ENCODE measurements at regions not wholly inside any gene's neighbourhood (a gene's known extent, or its start where the extent isn't known, plus 50 kb on each side); places are given as distances from the start of the nearest gene placed in this dataset.

DNA sequence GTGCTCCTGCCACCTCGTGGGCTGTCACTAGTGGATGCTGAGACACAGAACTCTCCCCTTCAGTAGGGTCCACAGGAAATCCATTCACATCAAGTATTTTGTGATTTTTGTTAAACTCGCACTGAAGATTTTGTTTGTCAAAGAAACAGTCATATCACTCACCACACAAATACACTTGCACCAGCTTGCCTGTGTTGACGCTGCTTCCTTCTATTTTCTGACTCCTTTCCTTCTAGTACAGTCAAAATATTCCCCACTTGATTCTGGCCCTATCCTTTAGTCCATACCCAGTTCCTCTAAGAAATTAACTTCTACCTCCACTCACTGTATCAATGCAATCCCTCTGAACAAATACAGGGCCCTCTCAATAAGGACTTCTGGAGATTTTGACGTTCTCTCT is 213.2 kb upstream of the ARL4C start:
- Histone ChIP-seq H3K4me3 (ENCODE audit: low read length in 3 of 3) (no peak overlapping the region), H3K36me3 (ENCODE audit: control insufficient read depth in 3 of 3, insufficient read depth in 3 of 3, low read length in 3 of 3) (no peaks in the 10 kb centered on the region), H3K9me3 (ENCODE audit: control insufficient read depth in 3 of 3, low read length in 3 of 3) (no peaks in the 10 kb centered on the region), H3K27ac (ENCODE audit: low read depth, low read length) (no peak overlapping the region), H3K27me3 (ENCODE audit: control insufficient read depth in 3 of 3, insufficient read depth in 3 of 3, low read length in 3 of 3) (peaks cover 0 to 17% (median 0%) of the 10 kb centered on the region in 3 donors), H3K4me1 (ENCODE audit: control insufficient read depth in 3 of 3, insufficient read depth in 3 of 3, low read length in 3 of 3) (peaks cover 0 to 2% (median 0%) of the 10 kb centered on the region in 3 donors), H3K9ac (ENCODE audit: low read depth in 1 of 3, low read length in 3 of 3) (no peak overlapping the region)

DNA sequence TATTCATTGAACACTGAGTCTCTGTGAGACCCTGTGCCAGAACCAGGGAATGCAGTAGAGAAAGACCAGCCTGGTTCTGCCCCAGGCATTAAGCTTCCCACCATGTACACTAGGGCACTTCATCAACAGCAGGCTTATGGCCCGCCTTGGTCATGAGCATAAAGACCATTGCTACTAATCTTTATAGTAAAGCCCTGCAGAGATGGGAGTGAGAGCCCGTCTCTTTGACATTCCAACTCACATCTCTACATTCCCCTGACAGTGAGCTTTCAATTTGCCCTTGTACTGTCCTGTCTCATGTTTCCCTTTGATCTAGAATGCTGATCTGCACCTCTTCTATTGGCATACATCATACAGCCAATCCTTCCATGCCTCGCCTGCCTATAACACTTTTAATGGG is 211.8 kb upstream of the ARL4C start:
- H3K4me1 ChIP-seq (ENCODE audit: control insufficient read depth in 3 of 3, insufficient read depth in 3 of 3, low read length in 3 of 3) = peaks cover 0 to 2% (median 0%) of the 10 kb centered on the region in 3 donors
- no peak overlapping the region for H3K4me3 ChIP-seq (ENCODE audit: low read length in 3 of 3)
- H3K36me3 ChIP-seq (ENCODE audit: control insufficient read depth in 3 of 3, insufficient read depth in 3 of 3, low read length in 3 of 3) = no peaks in the 10 kb centered on the region
- H3K27me3 ChIP-seq (ENCODE audit: control insufficient read depth in 3 of 3, insufficient read depth in 3 of 3, low read length in 3 of 3) = peaks cover 0 to 18% (median 0%) of the 10 kb centered on the region in 3 donors
- no peak overlapping the region for H3K27ac ChIP-seq (ENCODE audit: low read depth, low read length)
- H3K9ac ChIP-seq (ENCODE audit: low read depth in 1 of 3, low read length in 3 of 3) = no peak overlapping the region
- no peaks in the 10 kb centered on the region for H3K9me3 ChIP-seq (ENCODE audit: control insufficient read depth in 3 of 3, low read length in 3 of 3)

DNA sequence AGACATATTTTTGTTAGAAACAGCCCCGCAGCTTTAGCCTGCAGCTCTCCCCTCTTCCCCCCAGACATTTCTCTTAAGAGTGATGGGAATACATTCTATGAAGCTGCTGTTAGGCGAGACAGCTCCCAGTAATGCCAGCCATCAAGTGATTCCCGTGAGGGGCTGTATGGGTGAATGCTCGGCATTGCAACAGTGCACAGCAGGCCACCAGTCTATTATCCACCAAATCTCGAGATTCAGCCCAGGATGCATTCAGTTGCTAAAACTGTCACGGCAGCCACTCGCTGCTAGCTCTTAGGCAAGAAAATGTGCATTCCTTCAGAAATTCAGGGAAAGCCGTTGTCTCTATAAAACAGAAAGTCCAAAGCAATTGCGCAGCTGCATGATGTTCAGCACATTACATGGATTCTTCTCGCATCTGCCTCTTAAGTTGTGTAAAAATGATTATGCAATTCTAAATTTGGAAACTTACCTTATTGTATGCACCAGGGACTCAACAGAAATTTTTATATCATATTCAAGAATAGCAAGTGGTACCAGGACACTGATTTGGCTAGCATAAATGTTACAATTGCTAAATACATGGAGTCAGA is 211.3 kb upstream of the ARL4C start:
- no peak overlapping the region for H3K9ac ChIP-seq (ENCODE audit: low read depth in 1 of 3, low read length in 3 of 3)

DNA sequence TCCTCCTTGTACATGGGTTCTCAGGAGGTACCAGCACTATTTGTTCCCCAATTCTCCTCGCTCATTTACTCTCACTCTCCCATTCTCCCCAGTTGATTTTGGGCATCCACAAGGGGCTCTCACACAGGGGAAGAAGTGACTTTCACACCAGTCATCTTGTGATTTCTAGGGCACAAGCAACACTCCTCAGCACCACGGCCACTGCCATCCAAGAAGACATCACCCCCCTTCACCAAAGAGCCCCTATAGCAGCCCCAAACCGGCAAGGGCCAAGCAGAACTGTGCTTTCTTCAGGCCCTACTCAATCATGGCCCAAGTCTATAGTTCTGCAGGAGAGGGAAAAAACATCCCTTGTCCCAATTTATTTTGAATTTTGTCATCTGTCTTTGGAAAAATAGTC is 209.2 kb upstream of the ARL4C start:
- H3K27me3 ChIP-seq (ENCODE audit: control insufficient read depth in 3 of 3, insufficient read depth in 3 of 3, low read length in 3 of 3) = peaks cover 0 to 12% (median 0%) of the 10 kb centered on the region in 3 donors
- H3K36me3 ChIP-seq (ENCODE audit: control insufficient read depth in 3 of 3, insufficient read depth in 3 of 3, low read length in 3 of 3) = no peaks in the 10 kb centered on the region
- no peak overlapping the region for H3K27ac ChIP-seq (ENCODE audit: low read depth, low read length)
- no peak overlapping the region for H3K4me3 ChIP-seq (ENCODE audit: low read length in 3 of 3)
- H3K9ac ChIP-seq (ENCODE audit: low read depth in 1 of 3, low read length in 3 of 3) = no peak overlapping the region
- peaks cover 0 to 2% (median 0%) of the 10 kb centered on the region in 3 donors for H3K4me1 ChIP-seq (ENCODE audit: control insufficient read depth in 3 of 3, insufficient read depth in 3 of 3, low read length in 3 of 3)
- H3K9me3 ChIP-seq (ENCODE audit: control insufficient read depth in 3 of 3, low read length in 3 of 3) = no peaks in the 10 kb centered on the region

More for the DNA sequence above, 211.3 kb upstream of the ARL4C start:
- Histone ChIP-seq H3K27me3 (ENCODE audit: control insufficient read depth in 3 of 3, insufficient read depth in 3 of 3, low read length in 3 of 3) (peaks cover 0 to 18% (median 0%) of the 10 kb centered on the region in 3 donors), H3K27ac (ENCODE audit: low read depth, low read length) (no peak overlapping the region), H3K36me3 (ENCODE audit: control insufficient read depth in 3 of 3, insufficient read depth in 3 of 3, low read length in 3 of 3) (no peaks in the 10 kb centered on the region), H3K4me1 (ENCODE audit: control insufficient read depth in 3 of 3, insufficient read depth in 3 of 3, low read length in 3 of 3) (peaks cover 0 to 2% (median 0%) of the 10 kb centered on the region in 3 donors), H3K4me3 (ENCODE audit: low read length in 3 of 3) (no peak overlapping the region), H3K9me3 (ENCODE audit: control insufficient read depth in 3 of 3, low read length in 3 of 3) (no peaks in the 10 kb centered on the region)

DNA sequence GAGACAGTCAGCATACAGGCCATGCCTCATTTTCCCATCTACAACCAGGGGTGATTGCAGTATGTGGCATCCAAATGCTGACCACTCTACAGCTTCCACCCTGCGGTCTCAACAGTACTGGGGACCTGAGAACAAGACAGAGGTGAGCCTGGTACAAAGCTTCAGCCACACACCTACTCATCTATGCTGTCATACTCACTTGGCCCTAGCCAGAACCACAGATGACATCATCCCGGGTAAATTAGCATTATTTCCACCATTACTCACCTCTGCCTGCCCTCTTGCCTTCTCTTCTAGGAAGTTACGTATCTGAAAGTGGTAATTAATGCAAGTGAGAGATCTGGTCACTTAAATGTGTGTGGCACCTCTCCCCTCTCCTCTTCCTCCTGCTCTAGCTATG is 208.2 kb upstream of the ARL4C start:
- peaks cover 0 to 12% (median 0%) of the 10 kb centered on the region in 3 donors for H3K27me3 ChIP-seq (ENCODE audit: control insufficient read depth in 3 of 3, insufficient read depth in 3 of 3, low read length in 3 of 3)
- H3K27ac ChIP-seq (ENCODE audit: low read depth, low read length) = no peak overlapping the region
- H3K9ac ChIP-seq (ENCODE audit: low read depth in 1 of 3, low read length in 3 of 3) = no peak overlapping the region
- H3K36me3 ChIP-seq (ENCODE audit: control insufficient read depth in 3 of 3, insufficient read depth in 3 of 3, low read length in 3 of 3) = no peaks in the 10 kb centered on the region
- H3K9me3 ChIP-seq (ENCODE audit: control insufficient read depth in 3 of 3, low read length in 3 of 3) = no peaks in the 10 kb centered on the region
- H3K4me1 ChIP-seq (ENCODE audit: control insufficient read depth in 3 of 3, insufficient read depth in 3 of 3, low read length in 3 of 3) = peaks cover 0 to 2% (median 0%) of the 10 kb centered on the region in 3 donors
- H3K4me3 ChIP-seq (ENCODE audit: low read length in 3 of 3) = no peak overlapping the region

DNA sequence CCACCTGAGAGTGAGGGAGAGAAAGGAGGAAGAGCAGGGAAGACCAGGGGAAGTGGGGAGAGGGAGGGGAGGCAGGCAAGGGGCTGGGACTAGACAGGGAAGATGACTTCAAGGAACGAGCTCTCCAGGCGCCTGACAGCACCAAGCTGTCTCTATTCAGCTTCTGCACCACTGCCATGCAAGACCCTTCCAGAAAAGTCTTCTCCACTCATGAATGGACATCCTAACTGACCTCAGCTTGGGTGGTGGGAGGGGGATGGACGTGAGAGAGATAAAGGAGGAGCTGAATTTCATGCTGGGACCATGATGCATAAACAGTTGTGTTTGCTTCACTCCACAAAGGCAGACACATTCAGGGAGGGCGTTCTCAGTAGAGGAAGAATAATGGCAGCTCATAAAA is 206.4 kb upstream of the ARL4C start:
- H3K4me1 ChIP-seq (ENCODE audit: control insufficient read depth in 3 of 3, insufficient read depth in 3 of 3, low read length in 3 of 3) = no peaks in the 10 kb centered on the region
- no peaks in the 10 kb centered on the region for H3K9me3 ChIP-seq (ENCODE audit: control insufficient read depth in 3 of 3, low read length in 3 of 3)
- H3K4me3 ChIP-seq (ENCODE audit: low read length in 3 of 3) = no peak overlapping the region
- no peak overlapping the region for H3K9ac ChIP-seq (ENCODE audit: low read depth in 1 of 3, low read length in 3 of 3)
- peaks cover 0 to 6% (median 0%) of the 10 kb centered on the region in 3 donors for H3K27me3 ChIP-seq (ENCODE audit: control insufficient read depth in 3 of 3, insufficient read depth in 3 of 3, low read length in 3 of 3)
- no peak overlapping the region for H3K27ac ChIP-seq (ENCODE audit: low read depth, low read length)
- H3K36me3 ChIP-seq (ENCODE audit: control insufficient read depth in 3 of 3, insufficient read depth in 3 of 3, low read length in 3 of 3) = no peaks in the 10 kb centered on the region

DNA sequence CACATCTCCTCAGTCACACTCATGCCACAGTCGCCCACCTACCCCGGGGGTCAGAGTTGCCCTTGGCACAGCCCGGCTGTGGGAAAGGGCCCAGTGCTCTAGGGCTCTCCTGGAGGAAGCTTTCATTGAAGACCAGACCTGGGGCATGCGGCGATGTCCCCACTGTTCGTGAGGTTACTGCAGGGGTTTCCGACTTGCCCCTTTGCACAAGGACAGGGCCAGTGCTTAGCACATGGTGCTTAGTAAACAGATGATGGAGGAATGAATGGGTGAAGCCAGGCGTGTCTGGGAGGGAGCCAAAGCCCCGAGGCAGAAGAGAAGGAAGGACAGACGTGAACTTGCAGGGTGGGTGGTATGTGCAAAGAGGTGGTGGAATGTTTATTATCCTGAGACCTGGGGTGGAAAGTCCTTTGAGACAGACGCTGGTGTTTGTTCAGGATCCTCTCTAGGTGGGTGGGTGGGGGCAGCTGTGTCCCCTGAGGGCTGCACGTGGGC is 205.9 kb upstream of the ARL4C start:
- Histone ChIP-seq H3K4me3 (ENCODE audit: low read length in 3 of 3) (no peak overlapping the region), H3K36me3 (ENCODE audit: control insufficient read depth in 3 of 3, insufficient read depth in 3 of 3, low read length in 3 of 3) (no peaks in the 10 kb centered on the region), H3K27me3 (ENCODE audit: control insufficient read depth in 3 of 3, insufficient read depth in 3 of 3, low read length in 3 of 3) (peaks cover 0 to 3% (median 0%) of the 10 kb centered on the region in 3 donors), H3K4me1 (ENCODE audit: control insufficient read depth in 3 of 3, insufficient read depth in 3 of 3, low read length in 3 of 3) (no peaks in the 10 kb centered on the region), H3K9ac (ENCODE audit: low read depth in 1 of 3, low read length in 3 of 3) (no peak overlapping the region), H3K27ac (ENCODE audit: low read depth, low read length) (no peak overlapping the region), H3K9me3 (ENCODE audit: control insufficient read depth in 3 of 3, low read length in 3 of 3) (no peaks in the 10 kb centered on the region)

DNA sequence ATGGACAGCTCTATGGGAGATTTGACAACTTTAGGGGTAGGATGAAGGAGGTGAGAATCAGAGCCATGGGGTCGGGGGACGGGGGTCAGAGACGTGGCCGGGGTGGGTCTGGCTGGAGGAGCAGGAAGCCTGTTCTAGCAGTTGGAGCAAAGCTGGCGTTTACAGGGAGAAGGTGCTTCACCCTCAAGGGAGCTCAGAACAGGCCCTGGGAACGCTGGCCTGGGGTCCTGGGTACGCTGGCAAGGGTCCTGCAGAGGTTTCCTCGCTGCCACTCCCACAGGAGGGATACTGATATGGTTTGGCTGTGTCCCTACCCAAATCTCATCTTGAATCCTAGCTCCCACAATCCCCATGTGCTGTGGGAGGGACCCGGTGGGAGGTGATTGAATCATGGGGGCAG is 205.0 kb upstream of the ARL4C start:
- peaks cover 0 to 2% (median 0%) of the 10 kb centered on the region in 3 donors for H3K9me3 ChIP-seq (ENCODE audit: control insufficient read depth in 3 of 3, low read length in 3 of 3)
- no peaks in the 10 kb centered on the region for H3K36me3 ChIP-seq (ENCODE audit: control insufficient read depth in 3 of 3, insufficient read depth in 3 of 3, low read length in 3 of 3)
- H3K4me1 ChIP-seq (ENCODE audit: control insufficient read depth in 3 of 3, insufficient read depth in 3 of 3, low read length in 3 of 3) = no peaks in the 10 kb centered on the region
- peaks cover 0 to 3% (median 0%) of the 10 kb centered on the region in 3 donors for H3K27me3 ChIP-seq (ENCODE audit: control insufficient read depth in 3 of 3, insufficient read depth in 3 of 3, low read length in 3 of 3)
- no peak overlapping the region for H3K27ac ChIP-seq (ENCODE audit: low read depth, low read length)
- H3K9ac ChIP-seq (ENCODE audit: low read depth in 1 of 3, low read length in 3 of 3) = no peak overlapping the region
- no peak overlapping the region for H3K4me3 ChIP-seq (ENCODE audit: low read length in 3 of 3)

DNA sequence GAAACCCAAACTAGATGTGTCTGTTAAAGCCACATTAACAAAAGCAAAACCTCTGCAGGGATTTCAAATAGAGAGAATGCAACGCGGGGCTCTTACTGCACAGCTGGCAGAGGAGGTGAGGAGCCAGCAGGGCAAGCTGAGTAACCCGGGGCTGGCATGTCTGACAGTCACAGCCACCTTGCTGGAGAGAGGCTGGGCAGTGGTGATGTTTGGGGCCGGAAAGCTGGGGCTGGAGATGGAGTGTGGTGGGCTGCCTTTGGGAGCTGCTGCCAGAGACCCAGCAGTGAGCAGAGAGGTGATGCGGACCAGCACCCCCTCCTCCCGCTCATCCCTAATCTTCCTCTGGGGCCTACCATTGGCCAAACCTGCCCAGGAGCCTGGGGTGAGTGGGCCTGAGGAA is 204.5 kb upstream of the ARL4C start:
- peaks cover 0 to 2% (median 0%) of the 10 kb centered on the region in 3 donors for H3K9me3 ChIP-seq (ENCODE audit: control insufficient read depth in 3 of 3, low read length in 3 of 3)
- no peak overlapping the region for H3K9ac ChIP-seq (ENCODE audit: low read depth in 1 of 3, low read length in 3 of 3)
- H3K4me1 ChIP-seq (ENCODE audit: control insufficient read depth in 3 of 3, insufficient read depth in 3 of 3, low read length in 3 of 3) = no peaks in the 10 kb centered on the region
- peaks cover 0 to 3% (median 0%) of the 10 kb centered on the region in 3 donors for H3K27me3 ChIP-seq (ENCODE audit: control insufficient read depth in 3 of 3, insufficient read depth in 3 of 3, low read length in 3 of 3)
- no peaks in the 10 kb centered on the region for H3K36me3 ChIP-seq (ENCODE audit: control insufficient read depth in 3 of 3, insufficient read depth in 3 of 3, low read length in 3 of 3)
- no peak overlapping the region for H3K4me3 ChIP-seq (ENCODE audit: low read length in 3 of 3)
- no peak overlapping the region for H3K27ac ChIP-seq (ENCODE audit: low read depth, low read length)

DNA sequence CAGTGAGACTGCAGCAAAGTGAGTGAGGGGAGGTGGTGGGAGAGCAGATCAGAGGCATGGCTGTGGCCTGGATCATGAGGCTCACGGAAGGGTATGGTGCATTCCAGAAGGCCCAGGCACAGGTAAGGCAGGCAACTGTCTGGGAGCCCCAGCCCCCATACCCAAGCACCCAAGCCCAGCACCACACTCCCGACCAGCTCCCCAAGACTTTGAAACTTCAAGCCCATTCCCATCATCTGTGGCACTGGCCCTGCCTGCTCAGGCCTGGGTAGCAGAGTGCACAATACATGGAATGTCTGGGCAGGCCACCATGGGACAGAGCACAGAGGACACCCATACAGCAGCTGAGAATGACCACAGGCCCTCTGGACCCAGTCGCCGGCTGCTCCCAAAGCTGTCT is 202.6 kb upstream of the ARL4C start:
- H3K4me1 ChIP-seq (ENCODE audit: control insufficient read depth in 3 of 3, insufficient read depth in 3 of 3, low read length in 3 of 3) = no peaks in the 10 kb centered on the region
- no peak overlapping the region for H3K9ac ChIP-seq (ENCODE audit: low read depth in 1 of 3, low read length in 3 of 3)
- H3K4me3 ChIP-seq (ENCODE audit: low read length in 3 of 3) = no peak overlapping the region
- H3K36me3 ChIP-seq (ENCODE audit: control insufficient read depth in 3 of 3, insufficient read depth in 3 of 3, low read length in 3 of 3) = no peaks in the 10 kb centered on the region
- no peaks in the 10 kb centered on the region for H3K27me3 ChIP-seq (ENCODE audit: control insufficient read depth in 3 of 3, insufficient read depth in 3 of 3, low read length in 3 of 3)
- peaks cover 0 to 5% (median 0%) of the 10 kb centered on the region in 3 donors for H3K9me3 ChIP-seq (ENCODE audit: control insufficient read depth in 3 of 3, low read length in 3 of 3)
- H3K27ac ChIP-seq (ENCODE audit: low read depth, low read length) = no peak overlapping the region

Data from skeletal muscle tissue (tissue), 3 donors.